Prostate gland (tissue), 2 donors: ENCODE measurements at regions not wholly inside any gene's neighbourhood (a gene's known extent, or its start where the extent isn't known, plus 50 kb on each side); places are given as distances from the start of the nearest gene placed in this dataset.

Source experiments
- CTCF ChIP-seq, 4 experiments: fragments of 200-600 bp in 2 of 4; fragments of 450-650 bp in 2 of 4; sonication (generic) in 2 of 4; IDR thresholded peaks; 1 replicate in 3 of 4; 2 replicates in 1 of 4; pipeline ENCODE4 v1.5.1; 2016 to 2019; ENCODE audit warnings: antibody characterized with exemption in 4 of 4, mild to moderate bottlenecking in 2 of 4, moderate library complexity in 2 of 4
- POLR2AphosphoS5 ChIP-seq: sonication (generic); formaldehyde crosslinking; IDR thresholded peaks from one replicate; pipeline ENCODE4 v1.6.1; 2017; ENCODE audit warnings: antibody characterized with exemption

DNA sequence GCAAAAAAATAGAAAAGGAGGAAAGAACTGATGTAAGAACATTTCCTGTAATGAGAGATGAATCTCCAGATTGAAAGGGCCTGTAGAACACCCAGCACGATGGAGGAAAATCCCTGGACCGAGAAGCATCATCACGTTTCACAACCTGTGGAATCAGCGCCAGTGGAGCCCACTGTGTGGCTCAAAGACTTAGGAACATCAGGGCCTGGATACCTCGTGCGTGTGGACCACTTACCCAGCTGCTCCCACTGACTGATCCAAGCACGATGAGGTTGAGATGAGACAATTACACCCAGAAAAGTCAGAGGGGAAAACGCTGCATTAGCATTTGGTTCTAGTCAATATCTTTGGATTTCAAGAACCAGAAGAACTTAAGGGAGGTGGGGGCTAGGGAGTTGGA lies 224.6 kb downstream of the SYK start:
- TF ChIP-seq CTCF (IDR thresholded peaks at IDR 0.05) (no peak), POLR2AphosphoS5 (no peak)
